K562 (cell line): ENCODE measurements at regions not wholly inside any gene's neighbourhood (a gene's known extent, or its start where the extent isn't known, plus 50 kb on each side); places are given as distances from the start of the nearest gene placed in this dataset.

Experiments
- CCNT2 ChIP-seq: IDR thresholded peaks from 2 replicates; pipeline ENCODE4 v1.6.1; 2011; ENCODE audit warnings: borderline replicate concordance, low read depth, mild to moderate bottlenecking, moderate library complexity, mixed read lengths, low read length; ENCODE audit not compliant: insufficient read length; ENCODE audit errors: extremely low read depth
- CREB1 ChIP-seq, 2 experiments: sonication (generic) in 1 of 2; formaldehyde crosslinking in 1 of 2; IDR thresholded peaks; 2 replicates each; pipeline versions ENCODE4 v1.6.1 to v1.8.0; 2012 to 2022; ENCODE audit warnings: inconsistent platforms in 1 of 2, mild to moderate bottlenecking in 1 of 2, missing genetic modification reagents in 1 of 2, moderate library complexity in 1 of 2
- HMGN3 ChIP-seq: IDR thresholded peaks from 2 replicates; pipeline ENCODE4 v1.6.1; 2011; ENCODE audit warnings: borderline replicate concordance, low read depth, mild to moderate bottlenecking, mixed read lengths, low read length; ENCODE audit not compliant: insufficient read length; ENCODE audit errors: extremely low read depth
- L3MBTL2 ChIP-seq: fragments of 450-650 bp; IDR thresholded peaks from 2 replicates; pipeline ENCODE4 v1.6.1; 2016; ENCODE audit warnings: mild to moderate bottlenecking, moderate library complexity
- NR2C2 ChIP-seq, 2 experiments: fragments of 200-800 bp in 1 of 2; sonication (Bioruptor generic) in 1 of 2; sonication (generic) in 1 of 2; formaldehyde crosslinking in 1 of 2; IDR thresholded peaks; 2 replicates each; pipeline versions ENCODE4 v1.6.1 to v1.8.0; 2016 to 2022; ENCODE audit warnings: mild to moderate bottlenecking in 1 of 2, missing compliant biosample characterization in 1 of 2, missing genetic modification characterization in 1 of 2, missing genetic modification reagents in 1 of 2
- PHTF2 ChIP-seq: fragments of 250-450 bp; sonication (Bioruptor Pico); IDR thresholded peaks from 2 replicates; pipeline ENCODE4 v1.5.0; 2021; ENCODE audit warnings: mild to moderate bottlenecking
- SMARCE1 ChIP-seq: fragments of 450-650 bp; IDR thresholded peaks from 2 replicates; pipeline ENCODE4 v1.7.1; 2016; ENCODE audit warnings: mild to moderate bottlenecking
- TF ChIP-seq, protein P1 (sequence below), 2 experiments: fragments of 450-650 bp; IDR thresholded peaks; 2 replicates each; pipeline ENCODE4 v1.6.1; 2018; ENCODE audit warnings: mild to moderate bottlenecking in 2 of 2, low read depth in 1 of 2; ENCODE audit not compliant: partially characterized antibody in 2 of 2
- TF ChIP-seq, protein P2 (sequence below): sonication (generic); formaldehyde crosslinking; IDR thresholded peaks from 2 replicates; pipeline ENCODE4 v1.4.0; 2020; ENCODE audit warnings: mild to moderate bottlenecking, missing genetic modification reagents

- TF ChIP-seq CREB1 (IDR thresholded peaks at IDR 0.05) = no peak; the same call in 1 of the 2 replicates
- peak; percentile 55; the same call in 1 of the 2 replicates for TF ChIP-seq CREB1 (CRISPR knock-in tag; IDR thresholded peaks at IDR 0.05)
- TF ChIP-seq SMARCE1 = peak; percentile 91
- no peak for TF ChIP-seq PHTF2 (CRISPR knock-in tag)
- TF ChIP-seq HMGN3 = peak; percentile 32
- peak; percentile 92 for TF ChIP-seq L3MBTL2
- TF ChIP-seq, protein P1, sequence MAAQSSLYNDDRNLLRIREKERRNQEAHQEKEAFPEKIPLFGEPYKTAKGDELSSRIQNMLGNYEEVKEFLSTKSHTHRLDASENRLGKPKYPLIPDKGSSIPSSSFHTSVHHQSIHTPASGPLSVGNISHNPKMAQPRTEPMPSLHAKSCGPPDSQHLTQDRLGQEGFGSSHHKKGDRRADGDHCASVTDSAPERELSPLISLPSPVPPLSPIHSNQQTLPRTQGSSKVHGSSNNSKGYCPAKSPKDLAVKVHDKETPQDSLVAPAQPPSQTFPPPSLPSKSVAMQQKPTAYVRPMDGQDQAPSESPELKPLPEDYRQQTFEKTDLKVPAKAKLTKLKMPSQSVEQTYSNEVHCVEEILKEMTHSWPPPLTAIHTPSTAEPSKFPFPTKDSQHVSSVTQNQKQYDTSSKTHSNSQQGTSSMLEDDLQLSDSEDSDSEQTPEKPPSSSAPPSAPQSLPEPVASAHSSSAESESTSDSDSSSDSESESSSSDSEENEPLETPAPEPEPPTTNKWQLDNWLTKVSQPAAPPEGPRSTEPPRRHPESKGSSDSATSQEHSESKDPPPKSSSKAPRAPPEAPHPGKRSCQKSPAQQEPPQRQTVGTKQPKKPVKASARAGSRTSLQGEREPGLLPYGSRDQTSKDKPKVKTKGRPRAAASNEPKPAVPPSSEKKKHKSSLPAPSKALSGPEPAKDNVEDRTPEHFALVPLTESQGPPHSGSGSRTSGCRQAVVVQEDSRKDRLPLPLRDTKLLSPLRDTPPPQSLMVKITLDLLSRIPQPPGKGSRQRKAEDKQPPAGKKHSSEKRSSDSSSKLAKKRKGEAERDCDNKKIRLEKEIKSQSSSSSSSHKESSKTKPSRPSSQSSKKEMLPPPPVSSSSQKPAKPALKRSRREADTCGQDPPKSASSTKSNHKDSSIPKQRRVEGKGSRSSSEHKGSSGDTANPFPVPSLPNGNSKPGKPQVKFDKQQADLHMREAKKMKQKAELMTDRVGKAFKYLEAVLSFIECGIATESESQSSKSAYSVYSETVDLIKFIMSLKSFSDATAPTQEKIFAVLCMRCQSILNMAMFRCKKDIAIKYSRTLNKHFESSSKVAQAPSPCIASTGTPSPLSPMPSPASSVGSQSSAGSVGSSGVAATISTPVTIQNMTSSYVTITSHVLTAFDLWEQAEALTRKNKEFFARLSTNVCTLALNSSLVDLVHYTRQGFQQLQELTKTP (IDR thresholded peaks at IDR 0.05; ENCODE audit: low read depth in 1 of 2, partially characterized antibody in 2 of 2) = peak in 1 of 2 experiments; percentile 82
- TF ChIP-seq CCNT2 = peak; percentile 29
- TF ChIP-seq, protein P2, sequence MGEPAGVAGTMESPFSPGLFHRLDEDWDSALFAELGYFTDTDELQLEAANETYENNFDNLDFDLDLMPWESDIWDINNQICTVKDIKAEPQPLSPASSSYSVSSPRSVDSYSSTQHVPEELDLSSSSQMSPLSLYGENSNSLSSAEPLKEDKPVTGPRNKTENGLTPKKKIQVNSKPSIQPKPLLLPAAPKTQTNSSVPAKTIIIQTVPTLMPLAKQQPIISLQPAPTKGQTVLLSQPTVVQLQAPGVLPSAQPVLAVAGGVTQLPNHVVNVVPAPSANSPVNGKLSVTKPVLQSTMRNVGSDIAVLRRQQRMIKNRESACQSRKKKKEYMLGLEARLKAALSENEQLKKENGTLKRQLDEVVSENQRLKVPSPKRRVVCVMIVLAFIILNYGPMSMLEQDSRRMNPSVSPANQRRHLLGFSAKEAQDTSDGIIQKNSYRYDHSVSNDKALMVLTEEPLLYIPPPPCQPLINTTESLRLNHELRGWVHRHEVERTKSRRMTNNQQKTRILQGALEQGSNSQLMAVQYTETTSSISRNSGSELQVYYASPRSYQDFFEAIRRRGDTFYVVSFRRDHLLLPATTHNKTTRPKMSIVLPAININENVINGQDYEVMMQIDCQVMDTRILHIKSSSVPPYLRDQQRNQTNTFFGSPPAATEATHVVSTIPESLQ (CRISPR knock-in tag) = no peak
- TF ChIP-seq NR2C2 (CRISPR knock-in tag; IDR thresholded peaks at IDR 0.05) = no peak
- TF ChIP-seq NR2C2 (tag; IDR thresholded peaks at IDR 0.05) = peak; percentile 21; the same call in 1 of the 2 replicates
Measured at GRCh38 chr15:95559875-95560394, 770.6 kb upstream of the NR2F2 start (continued).
